ENCODE measurements at regions not wholly inside any gene's neighbourhood (a gene's known extent, or its start where the extent isn't known, plus 50 kb on each side); places are given as distances from the start of the nearest gene placed in this dataset.
"Not testable (repeated sequence)": the region's sequence is repeated elsewhere in the genome, so short reads cannot be mapped to it uniquely, and the experiment has no call there.

DNA sequence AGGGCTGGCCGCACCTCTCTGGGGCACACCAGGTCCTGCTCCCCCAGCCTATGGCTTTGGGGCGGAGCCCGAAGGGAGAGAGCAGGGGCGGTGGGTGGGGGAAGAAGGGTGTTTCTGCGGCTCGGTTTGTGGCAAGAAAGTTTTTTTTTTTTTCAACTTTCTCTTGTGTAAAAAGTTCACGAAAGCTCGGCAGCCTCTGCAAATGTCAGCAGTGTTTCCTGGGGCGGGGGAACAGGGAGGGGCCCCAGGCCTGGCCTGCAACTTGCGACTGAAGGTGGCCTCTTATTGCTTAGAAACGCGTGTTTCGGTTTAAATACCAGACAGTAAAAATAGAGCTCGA lies 137.4 kb upstream of the PTPN20 start:
- intact Hi-C loops (cut with micrococcal nuclease); H3K4me1 Mint-ChIP-seq; H3K4me3 Mint-ChIP-seq; H3K9me3 Mint-ChIP-seq; H3K36me3 Mint-ChIP-seq (ENCODE audit: low read depth); H3K27me3 Mint-ChIP-seq; H3K27ac Mint-ChIP-seq: not testable (repeated sequence)
- peak; percentile 57 for DNase-seq

DNA sequence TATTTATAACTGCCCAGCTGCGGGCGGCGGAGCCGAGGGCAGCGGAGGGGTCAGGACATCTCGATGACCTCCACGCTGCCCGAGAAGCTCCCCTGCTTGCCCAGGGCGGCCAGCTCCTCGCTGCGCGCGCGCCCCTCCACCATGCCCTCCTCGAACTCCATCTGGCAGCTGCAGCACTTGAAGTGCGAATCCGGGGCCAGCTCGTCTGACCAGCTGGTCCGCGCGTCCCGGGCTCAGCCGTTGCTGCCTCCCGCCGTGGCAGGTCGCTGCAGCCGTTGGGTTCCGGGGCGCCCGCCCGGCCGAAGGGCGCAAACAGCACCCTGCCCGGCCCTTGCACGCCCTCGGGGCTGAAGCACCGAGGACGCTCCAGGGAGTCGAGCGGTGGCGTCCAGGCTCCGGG lies 136.9 kb upstream of the PTPN20 start:
- H3K4me1 Mint-ChIP-seq; H3K27me3 Mint-ChIP-seq; H3K9me3 Mint-ChIP-seq; H3K4me3 Mint-ChIP-seq; H3K27ac Mint-ChIP-seq; DNase-seq; intact Hi-C loops (cut with micrococcal nuclease); H3K36me3 Mint-ChIP-seq (ENCODE audit: low read depth): not testable (repeated sequence)

- H3K4me3 Mint-ChIP-seq; H3K27me3 Mint-ChIP-seq; H3K27ac Mint-ChIP-seq; DNase-seq; H3K4me1 Mint-ChIP-seq; H3K36me3 Mint-ChIP-seq (ENCODE audit: low read depth); intact Hi-C loops (cut with micrococcal nuclease); H3K9me3 Mint-ChIP-seq: not testable (repeated sequence)
Measured at GRCh38 chr10:46774945-46775667, 136.1 kb upstream of the PTPN20 start.

DNA sequence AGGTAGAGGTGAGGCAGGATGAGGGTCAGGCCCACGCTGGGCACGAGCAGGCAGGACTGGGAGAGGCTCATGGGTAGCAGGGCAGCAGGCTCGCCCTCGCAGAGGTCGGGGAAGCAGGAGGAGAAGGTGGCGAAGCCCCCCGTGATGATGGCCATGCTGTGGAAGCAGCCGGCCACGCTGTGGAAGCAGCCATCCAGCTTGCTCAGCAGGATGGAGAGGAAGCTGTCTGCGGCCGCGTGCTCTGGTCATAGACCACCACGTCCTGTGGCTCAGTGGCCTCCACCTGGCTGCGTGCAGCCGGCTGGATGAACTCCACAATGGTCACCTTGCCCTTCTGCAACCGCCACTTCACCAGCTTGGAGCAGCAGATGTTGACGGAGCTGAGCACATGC lies 135.6 kb upstream of the PTPN20 start:
- H3K4me3 Mint-ChIP-seq; H3K9me3 Mint-ChIP-seq; H3K27ac Mint-ChIP-seq; H3K36me3 Mint-ChIP-seq (ENCODE audit: low read depth); H3K4me1 Mint-ChIP-seq; DNase-seq; intact Hi-C loops (cut with micrococcal nuclease); H3K27me3 Mint-ChIP-seq: not testable (repeated sequence)

GRCh38 chr10:46779571-46779970 lies 131.7 kb upstream of the PTPN20 start:
- H3K27me3 Mint-ChIP-seq = peaks cover 18% of the 10 kb centered on the region
- H3K36me3 Mint-ChIP-seq (ENCODE audit: low read depth); H3K4me3 Mint-ChIP-seq; DNase-seq; intact Hi-C loops (cut with micrococcal nuclease); H3K9me3 Mint-ChIP-seq; H3K4me1 Mint-ChIP-seq; H3K27ac Mint-ChIP-seq: not testable (repeated sequence)

- H3K9me3 Mint-ChIP-seq; H3K36me3 Mint-ChIP-seq (ENCODE audit: low read depth); H3K4me3 Mint-ChIP-seq; H3K4me1 Mint-ChIP-seq; DNase-seq; H3K27ac Mint-ChIP-seq; intact Hi-C loops (cut with micrococcal nuclease): not testable (repeated sequence)
- peaks cover 22% of the 10 kb centered on the region for H3K27me3 Mint-ChIP-seq
Measured at GRCh38 chr10:46780164-46780563, 131.1 kb upstream of the PTPN20 start.

DNA sequence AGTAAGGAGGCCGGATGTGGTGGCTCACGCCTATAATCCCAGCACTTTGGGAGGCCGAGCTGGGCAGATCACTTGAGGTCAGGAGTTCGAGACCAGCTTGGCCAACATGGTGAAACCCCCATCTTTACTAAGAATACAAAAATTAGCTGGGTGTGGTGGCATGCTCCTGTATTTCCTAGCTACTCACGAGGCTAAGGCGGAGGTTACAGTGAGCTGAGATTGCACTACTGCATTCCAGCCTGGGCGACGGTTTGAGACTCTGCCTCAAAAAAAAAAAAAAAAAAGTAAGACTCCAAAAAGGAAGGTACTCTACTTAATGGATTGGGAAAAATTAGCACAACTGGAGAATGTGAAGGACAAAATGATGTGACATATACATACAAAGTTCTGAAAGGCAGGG lies 130.2 kb upstream of the PTPN20 start:
- H3K36me3 Mint-ChIP-seq (ENCODE audit: low read depth); DNase-seq; H3K27ac Mint-ChIP-seq; H3K4me1 Mint-ChIP-seq; intact Hi-C loops (cut with micrococcal nuclease); H3K4me3 Mint-ChIP-seq; H3K9me3 Mint-ChIP-seq: not testable (repeated sequence)
- peaks cover 20% of the 10 kb centered on the region for H3K27me3 Mint-ChIP-seq

DNA sequence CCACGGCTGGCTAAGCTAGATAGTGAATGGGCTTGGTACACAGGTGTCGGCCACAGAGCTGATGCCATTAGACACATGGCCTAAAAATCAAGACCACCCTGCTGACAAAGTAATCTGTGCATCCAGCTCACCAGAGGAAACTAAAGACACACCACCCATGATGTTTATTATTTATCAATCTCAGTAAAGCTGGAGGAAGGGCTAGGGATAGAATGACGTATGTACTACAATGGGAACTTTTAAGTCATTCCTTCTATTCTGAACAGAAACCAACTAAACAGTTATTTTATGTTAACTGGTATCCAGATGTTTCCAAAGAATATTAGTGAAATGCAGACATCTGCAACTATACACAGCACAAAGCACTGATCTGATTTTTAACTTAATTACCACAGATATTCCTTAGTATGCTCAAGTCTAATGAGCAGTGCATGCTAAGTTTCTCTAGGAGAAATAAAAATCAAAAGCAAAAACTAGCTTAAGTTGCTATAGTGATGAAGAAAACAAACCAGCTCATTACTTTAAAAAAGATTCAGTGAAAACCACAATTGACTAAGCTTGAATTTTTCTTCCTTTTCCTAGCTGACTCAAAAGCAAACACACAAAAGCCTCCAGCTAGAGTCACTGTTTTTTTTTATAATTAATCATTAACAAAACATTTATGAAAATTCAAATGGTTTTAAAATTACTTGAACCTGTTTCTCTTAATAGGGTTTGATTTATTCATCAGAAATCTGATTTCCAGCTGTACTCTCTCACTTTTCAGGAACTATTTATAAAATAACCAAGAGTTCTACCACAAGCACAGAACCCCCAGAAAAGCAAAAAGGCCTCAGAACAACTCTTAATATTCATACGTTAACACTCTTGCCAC lies 129.0 kb upstream of the PTPN20 start:
- H3K4me3 Mint-ChIP-seq; DNase-seq; intact Hi-C loops (cut with micrococcal nuclease); H3K9me3 Mint-ChIP-seq; H3K36me3 Mint-ChIP-seq (ENCODE audit: low read depth); H3K27ac Mint-ChIP-seq; H3K4me1 Mint-ChIP-seq: not testable (repeated sequence)
- H3K27me3 Mint-ChIP-seq = peaks cover 23% of the 10 kb centered on the region

DNA sequence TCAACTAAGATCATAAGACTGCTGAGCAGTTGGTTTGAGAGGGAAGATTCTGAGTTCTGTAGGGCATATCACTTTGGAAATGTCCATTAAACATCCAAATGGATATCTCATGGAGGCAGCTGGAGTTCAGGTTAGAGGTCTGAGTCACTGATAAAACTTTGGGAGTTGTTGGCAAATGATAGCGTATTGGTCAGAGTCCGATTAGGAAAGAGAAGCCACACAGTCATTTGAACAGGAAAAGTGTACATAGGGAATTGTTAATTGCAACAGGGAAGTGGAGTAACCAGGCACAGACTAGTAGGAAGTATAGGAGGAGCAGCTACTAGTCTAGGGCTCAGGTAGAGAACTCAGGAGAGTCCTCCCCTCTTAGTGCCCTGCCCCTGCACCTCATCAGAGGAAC lies 126.6 kb upstream of the PTPN20 start:
- H3K4me1 Mint-ChIP-seq; H3K9me3 Mint-ChIP-seq; intact Hi-C loops (cut with micrococcal nuclease); DNase-seq; H3K4me3 Mint-ChIP-seq; H3K36me3 Mint-ChIP-seq (ENCODE audit: low read depth); H3K27ac Mint-ChIP-seq: not testable (repeated sequence)
- peaks cover 23% of the 10 kb centered on the region for H3K27me3 Mint-ChIP-seq

- intact Hi-C loops (cut with micrococcal nuclease); H3K4me1 Mint-ChIP-seq; H3K9me3 Mint-ChIP-seq; H3K27ac Mint-ChIP-seq; DNase-seq; H3K36me3 Mint-ChIP-seq (ENCODE audit: low read depth): not testable (repeated sequence)
- Mint-ChIP-seq H3K27me3 (peaks cover 17% of the 10 kb centered on the region), H3K4me3 (peak overlapping the region; percentile 64)
Measured at GRCh38 chr10:46786125-46786517, 125.1 kb upstream of the PTPN20 start.

- H3K9me3 Mint-ChIP-seq; intact Hi-C loops (cut with micrococcal nuclease); H3K4me1 Mint-ChIP-seq; H3K36me3 Mint-ChIP-seq (ENCODE audit: low read depth): not testable (repeated sequence)
- H3K27ac Mint-ChIP-seq = peak overlapping the region; percentile 76
- peak overlapping the region; percentile 94 for H3K4me3 Mint-ChIP-seq
- peak; percentile 85 for DNase-seq
- H3K27me3 Mint-ChIP-seq = peaks cover 14% of the 10 kb centered on the region
Measured at GRCh38 chr10:46786518-46787320, 124.5 kb upstream of the PTPN20 start.

GRCh38 chr10:46787321-46787615 lies 124.0 kb upstream of the PTPN20 start:
- no peaks in the 10 kb centered on the region for H3K36me3 Mint-ChIP-seq (ENCODE audit: low read depth)
- DNase-seq = peak; percentile 72
- no peaks in the 10 kb centered on the region for H3K9me3 Mint-ChIP-seq
- peak overlapping the region; percentile 94 for H3K4me3 Mint-ChIP-seq
- intact Hi-C loops (cut with micrococcal nuclease) = no loop called here
- H3K27me3 Mint-ChIP-seq = peaks cover 11% of the 10 kb centered on the region
- H3K4me1 Mint-ChIP-seq = no peaks in the 10 kb centered on the region
- H3K27ac Mint-ChIP-seq = peak overlapping the region; percentile 72

GRCh38 chr10:46792657-46793357 lies 118.4 kb upstream of the PTPN20 start:
- H3K27me3 Mint-ChIP-seq; H3K4me3 Mint-ChIP-seq; H3K36me3 Mint-ChIP-seq (ENCODE audit: low read depth); H3K27ac Mint-ChIP-seq; H3K9me3 Mint-ChIP-seq; intact Hi-C loops (cut with micrococcal nuclease); H3K4me1 Mint-ChIP-seq; DNase-seq: not testable (repeated sequence)

DNA sequence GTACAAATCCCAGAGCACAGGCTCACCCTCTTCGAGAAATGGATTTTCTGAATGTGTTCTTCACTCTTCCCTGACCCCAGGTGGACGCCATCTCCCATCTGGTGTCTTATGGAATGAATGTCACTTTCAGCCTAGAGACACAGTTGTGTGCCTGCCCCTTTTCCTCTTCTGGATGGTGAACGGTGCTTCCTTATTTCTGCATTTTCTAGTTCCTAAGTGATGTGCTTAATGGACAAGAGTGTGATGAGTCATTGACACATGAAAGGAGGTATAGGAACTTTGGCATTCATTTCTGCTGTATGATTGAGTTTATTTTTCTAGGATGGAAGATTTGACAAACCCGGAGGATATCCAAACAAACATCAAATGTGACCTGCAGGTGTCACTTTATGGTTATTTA lies 114.9 kb upstream of the PTPN20 start:
- H3K4me1 Mint-ChIP-seq; H3K36me3 Mint-ChIP-seq (ENCODE audit: low read depth); H3K27me3 Mint-ChIP-seq; DNase-seq; H3K9me3 Mint-ChIP-seq; H3K27ac Mint-ChIP-seq; intact Hi-C loops (cut with micrococcal nuclease); H3K4me3 Mint-ChIP-seq: not testable (repeated sequence)

Data from activated CD4-positive, alpha-beta T cell treated with anti-CD3 and anti-CD28 coated beads, Interleukin-2, amount 10 ng/mL, durations not matched to agents 24 days and 14 days (primary cell).